Thyroid gland (tissue), 4 donors: ENCODE measurements at regions not wholly inside any gene's neighbourhood (a gene's known extent, or its start where the extent isn't known, plus 50 kb on each side); places are given as distances from the start of the nearest gene placed in this dataset.

Experiments used
- CTCF ChIP-seq, 6 experiments: fragments of 200-600 bp in 3 of 6; fragments of 450-650 bp in 3 of 6; sonication (generic) in 3 of 6; IDR thresholded peaks; one replicate each; pipeline ENCODE4 v1.5.1; 2016 to 2019; ENCODE audit warnings: antibody characterized with exemption in 6 of 6, mild to moderate bottlenecking in 2 of 6, inconsistent platforms in 1 of 6, moderate library complexity in 1 of 6
- POLR2A ChIP-seq, 2 donors: fragments of 450-650 bp; IDR thresholded peaks; one replicate each; pipeline ENCODE4 v1.6.1; 2017; ENCODE audit warnings: antibody characterized with exemption in 2 of 2, mild to moderate bottlenecking in 2 of 2, moderate library complexity in 1 of 2

GRCh38 chr11:8313504-8314090 lies 49.9 kb upstream of the LMO1 start:
- TF ChIP-seq CTCF (IDR thresholded peaks at IDR 0.05) (no peak), POLR2A (IDR thresholded peaks at IDR 0.05) (no peak)
